Uterus (tissue), 2 donors: ENCODE measurements at regions not wholly inside any gene's neighbourhood (a gene's known extent, or its start where the extent isn't known, plus 50 kb on each side); places are given as distances from the start of the nearest gene placed in this dataset.

Experiments used
- POLR2A ChIP-seq, 2 donors: fragments of 450-650 bp; IDR thresholded peaks; one replicate each; pipeline ENCODE4 v1.6.1; 2016; ENCODE audit warnings: antibody characterized with exemption in 2 of 2, mild to moderate bottlenecking in 1 of 2, moderate library complexity in 1 of 2
- TF ChIP-seq, protein P1 (sequence below), 4 experiments: fragments of 200-600 bp in 2 of 4; fragments of 450-650 bp in 2 of 4; sonication (generic) in 2 of 4; IDR thresholded peaks; one replicate each; pipeline ENCODE4 v1.5.1; 2016 to 2019; ENCODE audit warnings: antibody characterized with exemption in 4 of 4, mild to moderate bottlenecking in 2 of 4, moderate library complexity in 1 of 4

DNA sequence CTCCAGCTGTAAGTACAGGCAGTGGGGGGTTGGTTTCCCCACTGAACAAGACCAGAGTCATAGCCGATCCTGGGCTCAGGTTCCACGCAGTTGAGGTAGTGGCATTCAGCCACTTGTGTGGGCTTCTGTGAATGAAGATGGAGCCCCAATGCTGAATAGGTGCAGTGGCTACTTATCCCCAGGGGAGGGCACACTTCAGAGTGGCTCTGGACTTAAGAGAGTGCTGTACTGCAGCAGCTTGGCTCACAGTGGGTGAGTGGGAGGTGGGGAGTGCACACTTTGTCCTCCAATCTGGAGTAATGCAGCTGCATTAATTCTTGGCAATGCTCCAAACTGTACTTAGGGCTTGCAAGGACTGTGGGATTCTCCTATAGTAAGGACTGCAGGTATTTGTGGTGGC lies 81.9 kb downstream of the BUB3 start:
- TF ChIP-seq, protein P1, sequence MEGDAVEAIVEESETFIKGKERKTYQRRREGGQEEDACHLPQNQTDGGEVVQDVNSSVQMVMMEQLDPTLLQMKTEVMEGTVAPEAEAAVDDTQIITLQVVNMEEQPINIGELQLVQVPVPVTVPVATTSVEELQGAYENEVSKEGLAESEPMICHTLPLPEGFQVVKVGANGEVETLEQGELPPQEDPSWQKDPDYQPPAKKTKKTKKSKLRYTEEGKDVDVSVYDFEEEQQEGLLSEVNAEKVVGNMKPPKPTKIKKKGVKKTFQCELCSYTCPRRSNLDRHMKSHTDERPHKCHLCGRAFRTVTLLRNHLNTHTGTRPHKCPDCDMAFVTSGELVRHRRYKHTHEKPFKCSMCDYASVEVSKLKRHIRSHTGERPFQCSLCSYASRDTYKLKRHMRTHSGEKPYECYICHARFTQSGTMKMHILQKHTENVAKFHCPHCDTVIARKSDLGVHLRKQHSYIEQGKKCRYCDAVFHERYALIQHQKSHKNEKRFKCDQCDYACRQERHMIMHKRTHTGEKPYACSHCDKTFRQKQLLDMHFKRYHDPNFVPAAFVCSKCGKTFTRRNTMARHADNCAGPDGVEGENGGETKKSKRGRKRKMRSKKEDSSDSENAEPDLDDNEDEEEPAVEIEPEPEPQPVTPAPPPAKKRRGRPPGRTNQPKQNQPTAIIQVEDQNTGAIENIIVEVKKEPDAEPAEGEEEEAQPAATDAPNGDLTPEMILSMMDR (IDR thresholded peaks at IDR 0.05) = no peak
- TF ChIP-seq POLR2A (IDR thresholded peaks at IDR 0.05) = no peak
